BJ (cell line): ENCODE measurements at regions not wholly inside any gene's neighbourhood (a gene's known extent, or its start where the extent isn't known, plus 50 kb on each side); places are given as distances from the start of the nearest gene placed in this dataset.

ENCODE experiments used
- CTCF ChIA-PET: fragments of 350-600 bp; formaldehyde crosslinking; extraction: SDS; loops from one replicate; lab custom pipeline; 2021; ENCODE audit warnings: antibody characterized with exemption, inconsistent platforms; lab: Yijun Ruan, JAX
- POLR2A ChIA-PET: fragments of 300-600 bp; sonication (Branson Sonifier 250); formaldehyde crosslinking; extraction: SDS; loops from one replicate; lab custom pipeline; 2021; ENCODE audit warnings: antibody characterized with exemption; lab: Charles Lee
- DNase-seq: peaks from one replicate; pipeline ENCODE4 v3.0.0-alpha.2; 2011; ENCODE audit warnings: low read depth
- H3K27me3 ChIP-seq: 2 replicates; pipeline ENCODE4 v1.6.0; 2011; ENCODE audit warnings: low read length; ENCODE audit not compliant: control insufficient read depth, insufficient read depth
- H3K36me3 ChIP-seq: 2 replicates; pipeline ENCODE4 v1.5.1; 2011; ENCODE audit warnings: low read length; ENCODE audit not compliant: control insufficient read depth, insufficient read depth
- H3K4me3 ChIP-seq: 2 replicates; pipeline ENCODE4 v1.5.1; 2011; ENCODE audit warnings: low read depth, mild to moderate bottlenecking, control low read depth, low read length
- TF ChIP-seq, protein P1 (sequence below): IDR thresholded peaks from 2 replicates; pipeline ENCODE4 v1.5.1; 2011; ENCODE audit warnings: low read depth, mild to moderate bottlenecking, control low read depth, inconsistent platforms, low read length, moderate library complexity; ENCODE audit not compliant: insufficient read depth

DNA sequence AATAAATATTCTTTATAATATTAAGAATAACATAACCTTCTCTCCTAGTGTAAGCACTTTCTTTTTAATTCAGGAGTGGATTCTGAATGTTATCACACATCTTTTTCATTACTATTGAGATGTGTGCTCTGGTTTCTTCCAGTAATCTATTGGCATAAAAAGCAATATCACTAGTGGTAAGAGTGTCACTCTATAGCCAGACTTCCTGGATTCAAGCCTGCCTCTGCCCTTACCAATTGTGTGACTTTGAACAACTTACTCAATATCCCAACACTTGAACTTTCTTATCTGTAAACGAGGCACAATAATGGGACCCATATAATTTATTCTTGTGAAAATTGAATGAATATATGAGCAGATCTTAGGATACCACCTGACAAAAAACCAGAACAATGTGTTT, 71.0 kb downstream of the SEM1 start:
- no peak overlapping the region for H3K4me3 ChIP-seq
- TF ChIP-seq, protein P1, sequence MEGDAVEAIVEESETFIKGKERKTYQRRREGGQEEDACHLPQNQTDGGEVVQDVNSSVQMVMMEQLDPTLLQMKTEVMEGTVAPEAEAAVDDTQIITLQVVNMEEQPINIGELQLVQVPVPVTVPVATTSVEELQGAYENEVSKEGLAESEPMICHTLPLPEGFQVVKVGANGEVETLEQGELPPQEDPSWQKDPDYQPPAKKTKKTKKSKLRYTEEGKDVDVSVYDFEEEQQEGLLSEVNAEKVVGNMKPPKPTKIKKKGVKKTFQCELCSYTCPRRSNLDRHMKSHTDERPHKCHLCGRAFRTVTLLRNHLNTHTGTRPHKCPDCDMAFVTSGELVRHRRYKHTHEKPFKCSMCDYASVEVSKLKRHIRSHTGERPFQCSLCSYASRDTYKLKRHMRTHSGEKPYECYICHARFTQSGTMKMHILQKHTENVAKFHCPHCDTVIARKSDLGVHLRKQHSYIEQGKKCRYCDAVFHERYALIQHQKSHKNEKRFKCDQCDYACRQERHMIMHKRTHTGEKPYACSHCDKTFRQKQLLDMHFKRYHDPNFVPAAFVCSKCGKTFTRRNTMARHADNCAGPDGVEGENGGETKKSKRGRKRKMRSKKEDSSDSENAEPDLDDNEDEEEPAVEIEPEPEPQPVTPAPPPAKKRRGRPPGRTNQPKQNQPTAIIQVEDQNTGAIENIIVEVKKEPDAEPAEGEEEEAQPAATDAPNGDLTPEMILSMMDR = no peak
- ChIA-PET CTCF (no interaction called here), POLR2A (no interaction called here)
- DNase-seq = no peak
- no peaks in the 10 kb centered on the region for H3K36me3 ChIP-seq
- no peaks in the 10 kb centered on the region for H3K27me3 ChIP-seq

- Histone ChIP-seq H3K4me3 (no peak overlapping the region), H3K36me3 (no peaks in the 10 kb centered on the region), H3K27me3 (no peaks in the 10 kb centered on the region)
- no peak for DNase-seq
- ChIA-PET CTCF (no interaction called here), POLR2A (no interaction called here)
- TF ChIP-seq, protein P1 = no peak
Observed at GRCh38 chr7:96637522-96637921, 72.1 kb downstream of the SEM1 start.

DNA sequence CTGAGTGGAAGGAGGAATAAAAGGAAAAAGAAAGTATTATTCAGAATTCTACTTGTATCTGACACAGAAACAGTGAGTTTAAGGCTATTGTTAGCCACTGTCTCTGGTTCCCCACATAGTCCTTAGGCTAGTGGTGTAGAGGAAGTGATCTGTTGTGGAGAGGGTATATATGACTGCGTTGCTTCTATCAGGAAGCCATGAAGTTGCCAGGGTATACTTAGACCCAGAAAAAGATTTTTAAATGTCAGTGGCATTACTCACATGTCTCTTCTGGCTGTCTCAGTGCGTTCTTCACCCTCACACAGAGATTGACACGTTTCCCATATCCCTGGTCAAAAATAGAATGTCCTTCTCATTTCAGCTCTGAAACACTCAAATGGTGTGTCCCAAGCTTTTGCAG, 72.7 kb downstream of the SEM1 start:
- Histone ChIP-seq H3K4me3 (no peak overlapping the region), H3K27me3 (no peaks in the 10 kb centered on the region), H3K36me3 (no peaks in the 10 kb centered on the region)
- ChIA-PET POLR2A (no interaction called here), CTCF (no interaction called here)
- DNase-seq = no peak
- TF ChIP-seq, protein P1 = no peak

GRCh38 chr7:96636342-96636860, 73.2 kb downstream of the SEM1 start:
- peak; percentile 8 for DNase-seq
- H3K4me3 ChIP-seq = no peak overlapping the region
- H3K36me3 ChIP-seq = no peaks in the 10 kb centered on the region
- no peaks in the 10 kb centered on the region for H3K27me3 ChIP-seq
- TF ChIP-seq, protein P1 = no peak
- ChIA-PET CTCF (no interaction called here), POLR2A (no interaction called here)

- no peaks in the 10 kb centered on the region for H3K27me3 ChIP-seq
- H3K36me3 ChIP-seq = no peaks in the 10 kb centered on the region
- CTCF ChIA-PET = no interaction called here
- TF ChIP-seq, protein P1 = no peak
- POLR2A ChIA-PET = no interaction called here
- no peak overlapping the region for H3K4me3 ChIP-seq
- no peak for DNase-seq
Observed at GRCh38 chr7:96629884-96630283, 79.8 kb downstream of the SEM1 start.
